Endothelial cell of umbilical vein (primary cell): ENCODE measurements at regions not wholly inside any gene's neighbourhood (a gene's known extent, or its start where the extent isn't known, plus 50 kb on each side); places are given as distances from the start of the nearest gene placed in this dataset.

ENCODE experiments used
- BruUV-seq: library from RNA; stranded (reverse); fragments of 400-500 nt; replicated peaks from 2 replicates; lab custom pipeline; 2021; lab: Mats Ljungman, UMichigan
- CTCF ChIA-PET: fragments of 300-600, 350-600 bp; sonication (Branson Sonifier 250); formaldehyde crosslinking; loops from one replicate; lab custom pipeline; 2021; ENCODE audit warnings: antibody characterized with exemption, inconsistent platforms; lab: Charles Lee
- POLR2A ChIA-PET: fragments of 300-600, 350-600 bp; sonication (Branson Sonifier 250); formaldehyde crosslinking; loops from one replicate; lab custom pipeline; 2021; ENCODE audit warnings: antibody characterized with exemption, inconsistent platforms; lab: Charles Lee
- DNase-seq: peaks from one replicate; pipeline ENCODE4 v3.0.0-alpha.2; 2011; ENCODE audit warnings: low read depth, low spot score
- FAIRE-seq: peaks from 2 replicates; lab custom pipeline; 2011; peaks lifted over from hg19 to GRCh38; lab: Jason Lieb, UNC
- H2AFZ ChIP-seq: 2 replicates; pipeline ENCODE4 v1.6.0; 2012; ENCODE audit warnings: low read depth, low read length, control low read depth, inconsistent platforms
- H3K27ac ChIP-seq: 2 replicates; pipeline ENCODE4 v1.5.1; 2011; ENCODE audit warnings: low read depth, mild to moderate bottlenecking, control low read depth, low read length, moderate library complexity; ENCODE audit not compliant: insufficient read depth
- H3K27me3 ChIP-seq, 2 experiments: 2 replicates each; pipeline versions ENCODE4 v1.6.0 to v1.6.1; 2011; ENCODE audit warnings: low read length in 2 of 2, mixed read lengths in 1 of 2; ENCODE audit not compliant: control insufficient read depth in 2 of 2, insufficient read depth in 2 of 2
- H3K36me3 ChIP-seq, 2 experiments: 2 replicates in 1 of 2; 3 replicates in 1 of 2; pipeline ENCODE4 v1.5.1; 2011; ENCODE audit warnings: low read length in 2 of 2, mild to moderate bottlenecking in 1 of 2, moderate library complexity in 1 of 2; ENCODE audit not compliant: control insufficient read depth in 2 of 2, insufficient read depth in 2 of 2; ENCODE audit errors: extremely low read depth in 1 of 2
- H3K4me1 ChIP-seq: 3 replicates; pipeline ENCODE4 v1.5.1; 2011; ENCODE audit warnings: mild to moderate bottlenecking, low read length; ENCODE audit not compliant: control insufficient read depth, insufficient read depth; ENCODE audit errors: extremely low read depth
- H3K4me2 ChIP-seq: 2 replicates; pipeline ENCODE4 v1.6.1; 2011; ENCODE audit warnings: low read length, control low read depth, mixed read lengths; ENCODE audit not compliant: insufficient read depth
- H3K4me3 ChIP-seq, 3 experiments: fragments of 200-600 bp in 1 of 3; sonication (generic), shearing (Covaris generic) in 1 of 3; replicated peaks in 1 of 3; 2 replicates each; pipeline ENCODE4 v1.5.1; 2011 to 2016; ENCODE audit warnings: control low read depth in 3 of 3, low read length in 3 of 3, mild to moderate bottlenecking in 2 of 3, inconsistent platforms in 1 of 3, low read depth in 1 of 3, moderate library complexity in 1 of 3; ENCODE audit not compliant: insufficient read depth in 1 of 3
- H3K79me2 ChIP-seq: 2 replicates; pipeline ENCODE4 v1.6.0; 2012; ENCODE audit warnings: low read length, inconsistent platforms; ENCODE audit not compliant: control insufficient read depth, insufficient read depth
- H3K9ac ChIP-seq: replicated peaks from 2 replicates; pipeline ENCODE3; 2011; ENCODE audit warnings: low read length, control low read depth; ENCODE audit not compliant: insufficient read depth; ENCODE audit errors: extremely low read depth
- H3K9me1 ChIP-seq: replicated peaks from 3 replicates; pipeline ENCODE4 v1.6.0; 2011; ENCODE audit warnings: mild to moderate bottlenecking, low read length; ENCODE audit not compliant: control insufficient read depth, insufficient read depth; ENCODE audit errors: extremely low read depth
- H3K9me3 ChIP-seq: replicated peaks from 2 replicates; pipeline ENCODE4 v1.5.1; 2012; ENCODE audit warnings: low read length, inconsistent platforms; ENCODE audit not compliant: control insufficient read depth, insufficient read depth
- H4K20me1 ChIP-seq: replicated peaks from 2 replicates; pipeline ENCODE3; 2011; ENCODE audit warnings: mild to moderate bottlenecking, low read length; ENCODE audit not compliant: control insufficient read depth, insufficient read depth; ENCODE audit errors: extremely low read depth
- FOS ChIP-seq: IDR thresholded peaks from 2 replicates; pipeline ENCODE4 v1.6.1; 2011; ENCODE audit warnings: mild to moderate bottlenecking, low read length, moderate library complexity, borderline replicate concordance; ENCODE audit not compliant: insufficient read depth
- GATA2 ChIP-seq: IDR thresholded peaks from 2 replicates; pipeline ENCODE4 v1.7.0; 2011; ENCODE audit warnings: low read depth, mild to moderate bottlenecking, moderate library complexity, mixed read lengths, low read length; ENCODE audit not compliant: insufficient read length, insufficient read depth
- JUN ChIP-seq: IDR thresholded peaks from 2 replicates; pipeline ENCODE4 v1.6.1; 2011; ENCODE audit warnings: borderline replicate concordance, low read depth; ENCODE audit not compliant: insufficient read length, insufficient read depth
- MYC ChIP-seq: IDR thresholded peaks from one replicate; pipeline ENCODE4 v1.6.1; 2011; ENCODE audit warnings: mild to moderate bottlenecking, low read depth, low read length
- POLR2A ChIP-seq: IDR thresholded peaks from 2 replicates; pipeline ENCODE4 v1.6.1; 2012; ENCODE audit warnings: low read depth, mild to moderate bottlenecking, control low read depth, low read length
- POLR2AphosphoS5 ChIP-seq: IDR thresholded peaks from 2 replicates; pipeline ENCODE4 v1.6.1; 2012; ENCODE audit warnings: low read depth, mild to moderate bottlenecking, control low read depth, low read length, moderate library complexity; ENCODE audit not compliant: insufficient read depth
- dilution Hi-C: fragments of 300-500 bp; cut with MboI; formaldehyde crosslinking; loops from one replicate; pipeline ENCODE4 v1.15.0; 2019; ENCODE audit warnings: low sequenced_read_pairs; ENCODE audit not compliant: extremely low pct_ligation_motif_present
- intact Hi-C: fragments of 100-400 bp; cut with micrococcal nuclease; formaldehyde crosslinking; loops from one replicate; pipeline ENCODE4 v1.10.0; 2022
- TF ChIP-seq, protein P1 (sequence below), 2 donors: IDR thresholded peaks; 1 replicate in 1 of 2; 2 replicates in 1 of 2; pipeline ENCODE4 v1.5.1; 2011; ENCODE audit warnings: low read length in 2 of 2, mild to moderate bottlenecking in 2 of 2, moderate library complexity in 2 of 2, control low read depth in 1 of 2, inconsistent platforms in 1 of 2, low read depth in 1 of 2; ENCODE audit not compliant: insufficient read depth in 1 of 2; ENCODE audit errors: extremely low read depth in 1 of 2

DNA sequence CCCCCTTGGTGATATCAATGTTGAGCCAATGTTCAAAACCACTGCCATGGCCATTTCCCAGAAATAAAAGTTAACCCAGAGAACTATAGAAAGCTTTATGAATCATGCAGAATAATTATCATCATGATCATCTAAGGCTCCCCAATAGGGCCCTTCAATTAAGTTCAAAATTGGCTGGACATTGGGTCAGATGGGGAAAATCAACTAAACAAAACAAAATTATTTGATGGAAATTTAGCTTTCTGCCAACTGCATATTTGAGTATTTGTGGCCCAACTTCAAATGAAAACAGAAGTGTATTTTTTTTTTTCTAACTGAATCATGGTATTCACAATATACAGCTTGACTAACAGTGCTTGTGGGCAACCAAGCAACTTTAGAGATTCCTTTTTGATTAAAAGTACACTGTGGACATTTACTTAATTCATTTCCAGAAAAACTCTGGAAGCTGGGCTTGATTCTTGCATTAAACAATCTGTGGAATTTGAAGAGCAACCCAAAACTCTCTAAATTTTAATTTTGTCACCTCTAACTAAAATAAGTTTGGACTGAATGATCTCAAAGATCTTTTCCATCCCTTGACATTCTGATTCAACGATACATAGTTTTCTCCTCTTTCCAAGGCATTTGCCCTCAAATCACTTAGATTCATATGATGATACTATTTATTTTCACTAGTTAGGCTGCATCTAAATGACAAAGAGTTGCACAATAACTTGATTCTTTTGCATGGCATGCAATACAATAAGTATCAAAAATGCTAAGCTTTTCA lies 203.2 kb downstream of the AHR start:
- Histone ChIP-seq H2AFZ (no peak overlapping the region), H3K36me3 (no peaks in the 10 kb centered on the region), H3K27ac (no peak overlapping the region), H3K4me3 (no peak overlapping the region), H3K4me2 (no peak overlapping the region), H3K9me1 (no peaks in the 10 kb centered on the region), H3K9ac (no peak overlapping the region), H3K79me2 (no peaks in the 10 kb centered on the region), H4K20me1 (no peaks in the 10 kb centered on the region), H3K4me1 (no peaks in the 10 kb centered on the region), H3K9me3 (no peaks in the 10 kb centered on the region), H3K27me3 (no peaks in the 10 kb centered on the region)
- intact Hi-C loops (no loop called here), dilution Hi-C loops (no loop called here)
- ChIA-PET POLR2A (no interaction called here), CTCF (interaction anchor here (1.5 to 1.6 kb wide), 2 partner anchors 48 to 145 kb away, joined by 3 read pairs; no protein-coding TSS in a partner anchor)
- TF ChIP-seq MYC (no peak), POLR2AphosphoS5 (no peak), FOS (no peak), GATA2 (no peak), POLR2A (no peak), JUN (no peak)
- TF ChIP-seq, protein P1, sequence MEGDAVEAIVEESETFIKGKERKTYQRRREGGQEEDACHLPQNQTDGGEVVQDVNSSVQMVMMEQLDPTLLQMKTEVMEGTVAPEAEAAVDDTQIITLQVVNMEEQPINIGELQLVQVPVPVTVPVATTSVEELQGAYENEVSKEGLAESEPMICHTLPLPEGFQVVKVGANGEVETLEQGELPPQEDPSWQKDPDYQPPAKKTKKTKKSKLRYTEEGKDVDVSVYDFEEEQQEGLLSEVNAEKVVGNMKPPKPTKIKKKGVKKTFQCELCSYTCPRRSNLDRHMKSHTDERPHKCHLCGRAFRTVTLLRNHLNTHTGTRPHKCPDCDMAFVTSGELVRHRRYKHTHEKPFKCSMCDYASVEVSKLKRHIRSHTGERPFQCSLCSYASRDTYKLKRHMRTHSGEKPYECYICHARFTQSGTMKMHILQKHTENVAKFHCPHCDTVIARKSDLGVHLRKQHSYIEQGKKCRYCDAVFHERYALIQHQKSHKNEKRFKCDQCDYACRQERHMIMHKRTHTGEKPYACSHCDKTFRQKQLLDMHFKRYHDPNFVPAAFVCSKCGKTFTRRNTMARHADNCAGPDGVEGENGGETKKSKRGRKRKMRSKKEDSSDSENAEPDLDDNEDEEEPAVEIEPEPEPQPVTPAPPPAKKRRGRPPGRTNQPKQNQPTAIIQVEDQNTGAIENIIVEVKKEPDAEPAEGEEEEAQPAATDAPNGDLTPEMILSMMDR (IDR thresholded peaks at IDR 0.05; ENCODE audit: extremely low read depth in 1 of 2, insufficient read depth in 1 of 2, low read depth in 1 of 2, low read length in 2 of 2), result no peak
- FAIRE-seq, result no peak
- no peak for DNase-seq
- BruUV-seq, result no TSS peak
